ENCODE measurements at regions not wholly inside any gene's neighbourhood (a gene's known extent, or its start where the extent isn't known, plus 50 kb on each side); places are given as distances from the start of the nearest gene placed in this dataset.
"Not testable (repeated sequence)": the region's sequence is repeated elsewhere in the genome, so short reads cannot be mapped to it uniquely, and the experiment has no call there.

DNA sequence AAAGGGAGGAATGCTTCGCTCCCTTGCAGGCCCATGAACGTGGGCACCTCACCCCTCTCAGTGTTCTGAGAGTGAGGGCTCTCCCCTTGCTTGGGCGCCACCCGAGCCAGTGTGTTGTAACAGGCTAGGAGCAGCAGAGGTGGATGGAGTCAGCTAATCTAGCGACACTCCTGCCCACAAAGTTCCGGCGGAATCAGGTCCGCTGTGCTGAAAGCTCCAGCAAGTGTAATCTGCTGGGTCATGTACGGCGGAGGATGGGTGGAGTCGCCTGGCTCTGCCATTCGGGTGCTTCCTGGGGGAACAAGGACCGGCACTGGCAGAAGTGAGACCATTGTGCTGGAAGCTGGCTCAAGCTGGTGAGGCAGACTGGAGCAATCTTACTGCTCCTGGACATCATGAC lies 1310.1 kb downstream of the EPHA7 start:
- no peaks in the 10 kb centered on the region for H3K36me3 ChIP-seq (ENCODE audit: control insufficient read depth in 4 of 4, insufficient read depth in 3 of 4, low read depth in 1 of 4, low read length in 3 of 4)
- TF ChIP-seq, protein P1, sequence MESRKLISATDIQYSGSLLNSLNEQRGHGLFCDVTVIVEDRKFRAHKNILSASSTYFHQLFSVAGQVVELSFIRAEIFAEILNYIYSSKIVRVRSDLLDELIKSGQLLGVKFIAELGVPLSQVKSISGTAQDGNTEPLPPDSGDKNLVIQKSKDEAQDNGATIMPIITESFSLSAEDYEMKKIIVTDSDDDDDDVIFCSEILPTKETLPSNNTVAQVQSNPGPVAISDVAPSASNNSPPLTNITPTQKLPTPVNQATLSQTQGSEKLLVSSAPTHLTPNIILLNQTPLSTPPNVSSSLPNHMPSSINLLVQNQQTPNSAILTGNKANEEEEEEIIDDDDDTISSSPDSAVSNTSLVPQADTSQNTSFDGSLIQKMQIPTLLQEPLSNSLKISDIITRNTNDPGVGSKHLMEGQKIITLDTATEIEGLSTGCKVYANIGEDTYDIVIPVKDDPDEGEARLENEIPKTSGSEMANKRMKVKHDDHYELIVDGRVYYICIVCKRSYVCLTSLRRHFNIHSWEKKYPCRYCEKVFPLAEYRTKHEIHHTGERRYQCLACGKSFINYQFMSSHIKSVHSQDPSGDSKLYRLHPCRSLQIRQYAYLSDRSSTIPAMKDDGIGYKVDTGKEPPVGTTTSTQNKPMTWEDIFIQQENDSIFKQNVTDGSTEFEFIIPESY (IDR thresholded peaks at IDR 0.05): no peak
- no peak for TF ChIP-seq SP1 (IDR thresholded peaks at IDR 0.05)
- TF ChIP-seq HNF4A (conservative IDR thresholded peaks at IDR 0.05): no peak
- TF ChIP-seq, protein P2, sequence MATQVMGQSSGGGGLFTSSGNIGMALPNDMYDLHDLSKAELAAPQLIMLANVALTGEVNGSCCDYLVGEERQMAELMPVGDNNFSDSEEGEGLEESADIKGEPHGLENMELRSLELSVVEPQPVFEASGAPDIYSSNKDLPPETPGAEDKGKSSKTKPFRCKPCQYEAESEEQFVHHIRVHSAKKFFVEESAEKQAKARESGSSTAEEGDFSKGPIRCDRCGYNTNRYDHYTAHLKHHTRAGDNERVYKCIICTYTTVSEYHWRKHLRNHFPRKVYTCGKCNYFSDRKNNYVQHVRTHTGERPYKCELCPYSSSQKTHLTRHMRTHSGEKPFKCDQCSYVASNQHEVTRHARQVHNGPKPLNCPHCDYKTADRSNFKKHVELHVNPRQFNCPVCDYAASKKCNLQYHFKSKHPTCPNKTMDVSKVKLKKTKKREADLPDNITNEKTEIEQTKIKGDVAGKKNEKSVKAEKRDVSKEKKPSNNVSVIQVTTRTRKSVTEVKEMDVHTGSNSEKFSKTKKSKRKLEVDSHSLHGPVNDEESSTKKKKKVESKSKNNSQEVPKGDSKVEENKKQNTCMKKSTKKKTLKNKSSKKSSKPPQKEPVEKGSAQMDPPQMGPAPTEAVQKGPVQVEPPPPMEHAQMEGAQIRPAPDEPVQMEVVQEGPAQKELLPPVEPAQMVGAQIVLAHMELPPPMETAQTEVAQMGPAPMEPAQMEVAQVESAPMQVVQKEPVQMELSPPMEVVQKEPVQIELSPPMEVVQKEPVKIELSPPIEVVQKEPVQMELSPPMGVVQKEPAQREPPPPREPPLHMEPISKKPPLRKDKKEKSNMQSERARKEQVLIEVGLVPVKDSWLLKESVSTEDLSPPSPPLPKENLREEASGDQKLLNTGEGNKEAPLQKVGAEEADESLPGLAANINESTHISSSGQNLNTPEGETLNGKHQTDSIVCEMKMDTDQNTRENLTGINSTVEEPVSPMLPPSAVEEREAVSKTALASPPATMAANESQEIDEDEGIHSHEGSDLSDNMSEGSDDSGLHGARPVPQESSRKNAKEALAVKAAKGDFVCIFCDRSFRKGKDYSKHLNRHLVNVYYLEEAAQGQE (IDR thresholded peaks at IDR 0.05): no peak
- TF ChIP-seq FOXA2 (IDR thresholded peaks at IDR 0.05): no peak
- TF ChIP-seq, protein P3, sequence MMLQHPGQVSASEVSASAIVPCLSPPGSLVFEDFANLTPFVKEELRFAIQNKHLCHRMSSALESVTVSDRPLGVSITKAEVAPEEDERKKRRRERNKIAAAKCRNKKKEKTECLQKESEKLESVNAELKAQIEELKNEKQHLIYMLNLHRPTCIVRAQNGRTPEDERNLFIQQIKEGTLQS (IDR thresholded peaks at IDR 0.05): no peak
- TF ChIP-seq RXRA (IDR thresholded peaks at IDR 0.05): no peak
- TF ChIP-seq EGR1 (IDR thresholded peaks at IDR 0.05; ENCODE audit: low read depth in 2 of 2): no peak
- no peak overlapping the region for H3K9ac ChIP-seq (ENCODE audit: low read depth in 1 of 2, low read length in 2 of 2)
- WGBS: 91% methylated on average over 13 of the region's 13 CpGs
- DNase-seq (ENCODE audit: low spot score): no peak
- H3K27ac ChIP-seq (ENCODE audit: low read depth in 1 of 2, low read length in 2 of 2): no peak overlapping the region
- no peaks in the 10 kb centered on the region for H3K4me1 ChIP-seq (ENCODE audit: control insufficient read depth in 4 of 4, insufficient read depth in 4 of 4, low read length in 3 of 4)
- peaks cover 0 to 2% (median 0%) of the 10 kb centered on the region in 4 donors for H3K9me3 ChIP-seq (ENCODE audit: control insufficient read depth in 4 of 4, low read length in 3 of 4)
- no peaks in the 10 kb centered on the region for H3K27me3 ChIP-seq (ENCODE audit: control insufficient read depth in 4 of 4, insufficient read depth in 4 of 4, low read length in 3 of 4)
- H3K4me3 ChIP-seq (ENCODE audit: low read depth in 1 of 3, low read length in 3 of 3): no peak overlapping the region

DNA sequence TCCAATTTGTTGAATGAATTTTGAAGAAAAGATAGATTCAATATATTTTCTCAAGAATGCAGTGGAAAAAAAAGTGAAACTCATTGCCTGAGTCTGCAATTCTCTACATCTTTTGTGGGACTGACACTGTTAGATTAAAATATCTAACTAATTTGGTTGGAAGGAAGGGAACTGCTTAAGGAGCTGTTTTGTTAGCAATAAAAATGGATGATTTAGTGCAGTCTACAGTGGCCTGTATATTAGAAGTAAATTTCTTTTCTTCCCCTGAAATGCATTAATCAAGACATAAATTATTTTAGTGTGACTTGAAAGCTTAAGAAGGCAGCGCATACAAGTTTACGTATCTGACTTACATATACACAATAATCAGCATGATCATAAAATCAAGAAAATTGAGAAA lies 1332.6 kb downstream of the EPHA7 start:
- Histone ChIP-seq H3K9ac (ENCODE audit: low read depth in 1 of 2, low read length in 2 of 2) (no peak overlapping the region), H3K9me3 (ENCODE audit: control insufficient read depth in 4 of 4, low read length in 3 of 4) (no peaks in the 10 kb centered on the region), H3K36me3 (ENCODE audit: control insufficient read depth in 4 of 4, insufficient read depth in 3 of 4, low read depth in 1 of 4, low read length in 3 of 4) (no peaks in the 10 kb centered on the region), H3K27me3 (ENCODE audit: control insufficient read depth in 4 of 4, insufficient read depth in 4 of 4, low read length in 3 of 4) (no peaks in the 10 kb centered on the region), H3K27ac (ENCODE audit: low read depth in 1 of 2, low read length in 2 of 2) (no peak overlapping the region), H3K4me1 (ENCODE audit: control insufficient read depth in 4 of 4, insufficient read depth in 4 of 4, low read length in 3 of 4) (no peaks in the 10 kb centered on the region), H3K4me3 (ENCODE audit: low read depth in 1 of 3, low read length in 3 of 3) (no peak overlapping the region)
- DNase-seq (ENCODE audit: low spot score): no peak
- TF ChIP-seq YY1 (IDR thresholded peaks at IDR 0.05) (no peak), RXRA (IDR thresholded peaks at IDR 0.05) (no peak), FOXA2 (IDR thresholded peaks at IDR 0.05) (no peak), HNF4A (conservative IDR thresholded peaks at IDR 0.05) (no peak), JUND (IDR thresholded peaks at IDR 0.05) (no peak), NR2F2 (IDR thresholded peaks at IDR 0.05) (no peak), HNF4G (IDR thresholded peaks at IDR 0.05) (no peak), SP1 (IDR thresholded peaks at IDR 0.05) (no peak), TAF1 (conservative IDR thresholded peaks at IDR 0.05) (no peak), RAD21 (IDR thresholded peaks at IDR 0.05) (no peak), GABPA (IDR thresholded peaks at IDR 0.05 in 1 of 2, conservative IDR thresholded peaks at IDR 0.05 in 1 of 2) (no peak)
- TF ChIP-seq, protein P4, sequence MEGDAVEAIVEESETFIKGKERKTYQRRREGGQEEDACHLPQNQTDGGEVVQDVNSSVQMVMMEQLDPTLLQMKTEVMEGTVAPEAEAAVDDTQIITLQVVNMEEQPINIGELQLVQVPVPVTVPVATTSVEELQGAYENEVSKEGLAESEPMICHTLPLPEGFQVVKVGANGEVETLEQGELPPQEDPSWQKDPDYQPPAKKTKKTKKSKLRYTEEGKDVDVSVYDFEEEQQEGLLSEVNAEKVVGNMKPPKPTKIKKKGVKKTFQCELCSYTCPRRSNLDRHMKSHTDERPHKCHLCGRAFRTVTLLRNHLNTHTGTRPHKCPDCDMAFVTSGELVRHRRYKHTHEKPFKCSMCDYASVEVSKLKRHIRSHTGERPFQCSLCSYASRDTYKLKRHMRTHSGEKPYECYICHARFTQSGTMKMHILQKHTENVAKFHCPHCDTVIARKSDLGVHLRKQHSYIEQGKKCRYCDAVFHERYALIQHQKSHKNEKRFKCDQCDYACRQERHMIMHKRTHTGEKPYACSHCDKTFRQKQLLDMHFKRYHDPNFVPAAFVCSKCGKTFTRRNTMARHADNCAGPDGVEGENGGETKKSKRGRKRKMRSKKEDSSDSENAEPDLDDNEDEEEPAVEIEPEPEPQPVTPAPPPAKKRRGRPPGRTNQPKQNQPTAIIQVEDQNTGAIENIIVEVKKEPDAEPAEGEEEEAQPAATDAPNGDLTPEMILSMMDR (IDR thresholded peaks at IDR 0.05; ENCODE audit: low read depth, low read length, missing input control): no peak
- TF ChIP-seq, protein P5, sequence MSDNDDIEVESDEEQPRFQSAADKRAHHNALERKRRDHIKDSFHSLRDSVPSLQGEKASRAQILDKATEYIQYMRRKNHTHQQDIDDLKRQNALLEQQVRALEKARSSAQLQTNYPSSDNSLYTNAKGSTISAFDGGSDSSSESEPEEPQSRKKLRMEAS (IDR thresholded peaks at IDR 0.05): no peak
- TF ChIP-seq, protein P1 (IDR thresholded peaks at IDR 0.05): no peak
- TF ChIP-seq, protein P3 (IDR thresholded peaks at IDR 0.05): no peak
- 97% methylated on average over 2 of the region's 2 CpGs for WGBS

DNA sequence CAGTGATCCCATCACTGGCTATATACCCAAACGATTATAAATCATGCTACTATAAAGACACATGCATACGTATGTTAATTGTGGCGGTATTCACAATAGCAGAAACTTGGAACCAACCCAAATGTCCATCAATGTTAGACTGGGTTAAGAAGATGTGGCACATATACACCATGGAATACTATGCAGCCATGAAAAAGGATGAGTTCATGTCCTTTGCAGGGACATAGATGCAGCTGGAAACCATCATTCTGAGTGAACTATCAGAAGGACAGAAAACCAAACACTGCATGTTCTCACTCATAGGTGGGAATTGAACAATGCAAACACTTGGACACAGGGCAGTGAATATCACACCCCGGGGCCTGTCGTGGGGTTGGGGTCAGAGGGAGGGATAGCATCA lies 1335.4 kb downstream of the EPHA7 start:
- H3K9me3 ChIP-seq (ENCODE audit: control insufficient read depth in 4 of 4, low read length in 3 of 4); DNase-seq (ENCODE audit: low spot score); H3K36me3 ChIP-seq (ENCODE audit: control insufficient read depth in 4 of 4, insufficient read depth in 3 of 4, low read depth in 1 of 4, low read length in 3 of 4); H3K27me3 ChIP-seq (ENCODE audit: control insufficient read depth in 4 of 4, insufficient read depth in 4 of 4, low read length in 3 of 4); H3K9ac ChIP-seq (ENCODE audit: low read depth in 1 of 2, low read length in 2 of 2); H3K4me1 ChIP-seq (ENCODE audit: control insufficient read depth in 4 of 4, insufficient read depth in 4 of 4, low read length in 3 of 4); H3K27ac ChIP-seq (ENCODE audit: low read depth in 1 of 2, low read length in 2 of 2); H3K4me3 ChIP-seq (ENCODE audit: low read depth in 1 of 3, low read length in 3 of 3): not testable (repeated sequence)
- WGBS: 87% methylated on average over 5 of the region's 5 CpGs

Data from liver (tissue), 8 donors.